SKM-1 treated with dmso at 0.1 percent for 144 hours (cell line): ENCODE measurements at regions not wholly inside any gene's neighbourhood (a gene's known extent, or its start where the extent isn't known, plus 50 kb on each side); places are given as distances from the start of the nearest gene placed in this dataset.
"Not testable (repeated sequence)": the region's sequence is repeated elsewhere in the genome, so short reads cannot be mapped to it uniquely, and the experiment has no call there.

Source experiments
- DNase-seq: peaks from one replicate; lab custom pipeline; 2025; ENCODE audit not compliant: unreplicated experiment; lab: John Stamatoyannopoulos, UW

DNA sequence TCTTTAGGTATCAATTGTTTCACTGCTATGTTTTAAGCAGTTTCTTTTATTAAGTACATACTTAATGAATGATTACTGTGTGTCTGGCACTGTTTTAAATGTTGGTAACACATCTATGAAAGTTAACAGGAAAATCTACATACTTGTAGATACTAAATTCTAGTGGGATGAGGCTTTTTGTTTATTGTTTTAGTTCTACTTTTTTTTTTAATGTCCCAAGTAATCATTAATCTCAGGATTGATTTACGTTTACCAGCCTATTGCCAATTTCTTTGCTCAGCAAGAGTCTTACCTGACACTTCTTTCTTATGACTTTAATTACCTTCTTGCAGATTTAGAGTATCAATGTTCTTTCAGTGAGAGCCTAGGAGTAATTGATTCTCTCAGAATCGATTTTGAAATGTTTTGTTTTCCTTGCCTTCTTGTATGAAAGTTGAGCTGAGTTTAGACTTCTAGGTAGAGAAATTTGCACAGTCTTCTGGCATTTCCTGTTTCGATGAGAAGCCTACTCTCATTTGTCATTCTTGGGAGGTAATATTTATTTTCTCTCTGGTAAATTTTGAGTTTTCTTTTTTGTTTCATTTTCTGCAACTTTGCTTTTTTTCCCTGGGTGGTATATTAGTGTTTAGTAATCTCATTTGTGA lies 235.2 kb upstream of the ANKRD50 start:
- no peak for DNase-seq

GRCh38 chr4:124946696-124947095 lies 234.2 kb upstream of the ANKRD50 start:
- no peak for DNase-seq

- DNase-seq = no peak
Measured at GRCh38 chr4:124945422-124945821, 232.9 kb upstream of the ANKRD50 start.

DNA sequence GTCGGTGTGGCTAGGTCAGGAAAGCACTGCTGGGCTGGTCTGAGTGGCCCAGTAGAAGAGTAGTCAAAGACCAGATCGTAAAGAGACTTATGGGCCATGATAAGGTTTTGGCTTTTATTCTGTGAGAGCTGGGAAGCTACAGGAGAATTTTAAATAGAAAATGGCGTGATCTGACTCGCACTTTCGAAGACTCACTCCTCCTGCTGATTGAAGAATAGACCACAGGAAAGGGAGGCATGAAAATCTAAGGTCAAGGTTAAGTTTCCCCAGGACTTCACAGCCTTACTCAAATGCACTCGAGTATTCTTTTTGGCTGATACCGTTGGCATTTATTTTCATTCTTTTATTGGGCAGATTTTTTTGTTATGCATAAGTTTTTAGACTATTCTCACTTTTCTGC lies 231.4 kb upstream of the ANKRD50 start:
- DNase-seq = no peak

DNA sequence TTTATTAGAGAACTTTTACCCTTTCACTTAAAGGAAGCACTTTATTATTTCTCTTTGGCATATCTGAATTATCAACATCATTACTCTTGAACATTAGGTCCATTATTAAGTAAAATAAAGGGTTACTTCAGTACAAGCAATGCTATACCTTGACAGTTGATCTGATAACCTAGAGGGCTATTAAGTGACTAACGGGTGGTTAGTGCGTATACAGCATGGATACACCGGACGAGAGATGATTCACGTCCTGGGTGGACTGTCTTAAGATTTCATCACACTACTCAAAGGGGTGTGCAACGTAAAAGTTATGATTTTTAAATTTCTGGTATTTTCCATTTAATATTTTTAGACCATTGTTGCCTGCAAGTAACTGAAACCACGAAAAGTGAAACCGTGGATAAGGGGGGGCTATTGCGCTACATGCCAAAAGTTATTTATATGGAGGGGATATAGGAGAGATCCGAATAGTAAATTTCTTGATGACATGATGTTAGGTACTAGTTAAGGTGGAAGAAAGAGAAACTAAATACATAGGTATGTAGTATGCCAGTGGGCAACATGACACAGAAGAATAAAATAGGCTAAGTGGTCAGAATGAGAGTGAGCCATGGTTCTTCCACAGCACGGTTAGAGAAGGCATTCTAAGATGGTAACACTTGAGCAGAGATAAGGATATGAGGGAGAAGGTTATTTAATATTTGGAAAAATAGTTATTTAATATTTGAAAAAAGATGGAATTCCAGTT lies 230.8 kb upstream of the ANKRD50 start:
- DNase-seq = no peak

DNA sequence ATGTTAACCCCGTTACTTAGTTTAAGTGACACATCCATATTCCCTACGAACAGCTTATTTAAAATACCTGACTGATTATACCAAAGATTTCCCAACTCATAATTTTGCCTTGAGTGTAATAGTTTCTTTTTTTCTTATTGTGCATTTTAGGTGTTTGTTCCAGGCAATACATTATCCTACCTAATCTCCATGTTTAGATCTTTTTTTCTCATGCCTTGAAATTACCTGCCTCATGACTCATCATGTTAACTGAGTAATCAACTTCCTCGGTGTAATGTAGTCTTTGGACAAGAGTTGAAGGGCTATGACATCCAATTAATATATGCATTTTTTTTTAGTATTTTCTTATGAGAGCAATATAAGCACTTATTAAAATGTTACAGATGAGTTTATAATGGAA lies 228.7 kb upstream of the ANKRD50 start:
- DNase-seq = no peak

DNA sequence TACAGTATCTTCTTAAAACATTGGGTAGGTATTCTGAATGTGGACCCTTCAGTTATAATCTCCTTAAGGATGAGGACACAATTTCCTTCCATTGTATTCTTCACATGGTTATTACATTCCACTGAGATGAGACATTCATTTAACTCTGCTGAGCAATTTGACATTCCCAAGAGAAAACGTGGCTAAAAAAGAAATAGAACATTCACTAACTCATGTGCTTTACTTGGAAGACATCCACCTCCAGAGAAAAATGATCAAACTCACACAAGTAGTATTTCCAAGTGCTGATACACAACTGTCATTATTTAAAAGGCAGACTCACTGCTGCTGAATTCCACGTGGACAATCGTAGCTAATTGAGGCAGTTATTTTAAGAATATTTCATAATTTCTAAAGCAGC lies 227.9 kb upstream of the ANKRD50 start:
- no peak for DNase-seq

DNA sequence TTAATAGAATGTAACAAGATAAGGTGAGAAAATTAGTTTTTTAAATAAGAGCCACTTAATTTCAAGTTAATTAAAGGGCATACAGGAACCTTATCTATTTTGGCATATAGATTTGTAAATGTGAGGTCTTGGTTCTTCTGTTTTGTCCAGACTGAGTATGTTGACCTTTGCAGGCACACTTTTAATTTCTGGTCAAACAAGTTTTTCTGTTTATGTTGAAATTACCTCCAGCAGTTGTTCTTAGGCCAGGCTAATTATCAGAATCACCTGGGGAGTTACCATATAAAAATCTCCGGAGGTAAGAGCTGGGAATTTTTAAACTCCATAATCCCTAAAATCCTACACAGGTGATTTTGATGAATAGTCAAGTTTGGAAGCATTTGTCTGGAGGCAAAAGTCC lies 227.4 kb upstream of the ANKRD50 start:
- no peak for DNase-seq

- no peak for DNase-seq
Measured at GRCh38 chr4:124938836-124939235, 226.3 kb upstream of the ANKRD50 start.

- DNase-seq = no peak
Measured at GRCh38 chr4:124937993-124938392, 225.5 kb upstream of the ANKRD50 start.

DNA sequence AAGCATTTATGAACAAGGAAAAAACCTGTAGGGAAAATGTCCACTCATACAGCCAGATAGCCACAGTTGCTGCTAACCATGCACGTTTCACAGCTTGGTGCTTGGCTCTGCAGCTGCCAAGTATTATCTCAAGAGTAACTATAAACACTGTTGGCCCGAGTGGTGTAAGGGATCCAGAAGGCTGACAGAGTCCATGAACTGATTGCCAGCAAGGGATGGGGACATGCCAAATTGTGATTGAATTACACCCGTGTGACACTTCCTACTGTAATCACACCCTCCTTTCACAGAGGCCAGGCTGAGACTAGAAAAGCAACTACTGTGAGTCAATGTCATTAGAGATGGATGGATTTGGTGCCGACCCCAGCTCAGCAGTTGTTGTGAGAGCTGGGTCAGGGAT lies 223.9 kb upstream of the ANKRD50 start:
- DNase-seq = no peak

DNA sequence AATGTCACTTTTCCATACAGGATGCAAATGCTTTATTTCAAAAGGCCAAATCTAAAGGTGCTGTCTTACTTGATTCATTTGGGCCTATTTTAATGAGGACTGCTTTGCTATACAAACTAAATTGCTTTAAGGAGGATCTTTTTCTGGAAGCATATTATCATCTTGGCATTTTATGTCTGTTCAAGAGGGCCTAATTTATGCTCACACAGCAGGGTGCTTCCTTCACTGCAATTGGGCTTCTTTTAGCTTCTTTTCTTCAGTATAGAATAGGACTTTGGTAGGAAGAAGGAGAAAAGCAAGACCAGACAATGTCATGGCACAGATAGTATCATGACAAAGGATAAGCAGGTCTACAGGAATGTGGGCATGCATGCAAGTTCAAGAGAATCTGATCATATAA lies 222.4 kb upstream of the ANKRD50 start:
- DNase-seq = no peak

DNA sequence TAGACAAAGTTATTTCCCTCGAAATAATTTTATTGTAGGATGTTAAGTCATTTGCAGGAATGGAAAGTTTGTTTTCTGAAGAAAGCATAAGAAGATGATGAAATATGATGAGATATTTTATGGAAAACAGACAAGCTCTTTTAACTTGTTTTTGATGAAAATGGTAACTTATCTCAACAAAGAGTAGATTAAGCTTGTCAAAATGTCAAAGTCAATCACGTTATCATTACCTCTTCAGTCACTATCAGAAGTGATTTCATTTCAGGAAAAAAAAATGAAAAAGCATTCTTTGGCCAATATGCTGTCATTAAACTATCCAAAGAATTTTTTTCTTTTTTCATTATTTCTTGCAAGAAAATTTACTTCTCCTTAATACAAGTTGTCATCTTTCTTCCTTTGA lies 221.0 kb upstream of the ANKRD50 start:
- DNase-seq = no peak

DNA sequence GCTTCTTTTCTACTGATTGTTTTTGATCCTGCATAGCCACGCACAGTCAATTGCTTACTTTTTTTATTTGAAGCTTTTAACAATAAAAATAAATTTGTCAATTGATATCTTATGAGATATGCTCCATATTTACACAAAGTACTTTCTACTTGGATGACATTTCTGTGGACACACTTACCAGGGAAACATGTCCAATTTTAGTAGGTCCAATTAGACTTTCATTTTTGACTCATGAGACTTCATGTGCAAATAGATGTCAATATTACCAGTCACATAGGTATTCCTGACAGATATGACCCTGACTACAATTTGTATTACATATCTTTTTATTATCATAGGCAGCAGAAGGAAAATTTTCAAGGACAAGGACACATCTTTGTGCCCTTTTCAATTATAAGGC lies 219.9 kb upstream of the ANKRD50 start:
- DNase-seq = no peak

GRCh38 chr4:124931050-124931449 lies 218.5 kb upstream of the ANKRD50 start:
- no peak for DNase-seq

DNA sequence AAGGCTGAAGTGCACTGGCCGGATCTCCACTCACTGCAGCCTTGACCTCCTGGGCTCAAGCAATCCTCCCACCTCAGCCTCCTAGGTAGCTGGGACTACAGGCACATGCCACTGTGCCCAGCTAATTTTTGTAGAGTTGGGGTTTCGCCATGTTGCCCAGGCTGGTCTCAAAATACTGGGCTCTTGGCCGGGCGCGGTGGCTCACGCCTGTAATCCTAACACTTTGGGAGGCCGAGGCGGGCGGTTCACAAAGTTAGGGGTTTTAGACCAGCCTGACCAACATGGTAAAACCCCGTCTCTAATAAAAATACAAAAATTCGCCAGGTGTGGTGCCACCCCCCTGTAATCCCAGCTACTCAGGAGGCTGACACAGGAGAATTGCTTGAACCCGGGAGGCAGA lies 210.2 kb upstream of the ANKRD50 start:
- not testable (repeated sequence) for DNase-seq

- DNase-seq = no peak
Measured at GRCh38 chr4:124918559-124919122, 206.1 kb upstream of the ANKRD50 start.

GRCh38 chr4:124915073-124915472 lies 202.5 kb upstream of the ANKRD50 start:
- DNase-seq = no peak

GRCh38 chr4:124913237-124913636 lies 200.7 kb upstream of the ANKRD50 start:
- no peak for DNase-seq

GRCh38 chr4:124910327-124910726 lies 197.8 kb upstream of the ANKRD50 start:
- DNase-seq = no peak

- no peak for DNase-seq
Measured at GRCh38 chr4:124907881-124908280, 195.3 kb upstream of the ANKRD50 start.

DNA sequence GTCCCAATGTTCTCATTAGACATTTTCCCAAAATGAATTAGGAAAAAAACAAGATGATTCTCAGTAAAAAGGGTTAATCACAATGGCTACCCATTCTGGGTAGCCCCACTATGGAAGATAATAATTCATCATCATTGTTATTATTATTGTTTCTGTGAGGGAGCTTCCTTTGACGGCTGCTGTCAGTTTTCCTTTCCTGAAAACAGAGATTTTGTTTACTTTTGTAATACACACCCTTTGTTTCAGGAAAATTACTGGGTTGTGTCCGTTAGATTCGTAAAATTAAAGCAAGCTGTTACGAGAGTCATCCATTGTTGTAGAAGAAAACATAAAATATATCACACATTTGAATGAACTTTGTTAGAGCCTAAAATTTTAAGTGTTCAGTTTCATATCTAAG lies 192.9 kb upstream of the ANKRD50 start:
- DNase-seq = no peak
